Right renal pelvis (tissue), 4 donors: ENCODE measurements at regions not wholly inside any gene's neighbourhood (a gene's known extent, or its start where the extent isn't known, plus 50 kb on each side); places are given as distances from the start of the nearest gene placed in this dataset.
A peak's percentile ranks its signal among the peaks of the same experiment; 100 is the strongest.
"Not testable (repeated sequence)": the region's sequence is repeated elsewhere in the genome, so short reads cannot be mapped to it uniquely, and the experiment has no call there.

Source experiments
- DNase-seq, 4 donors: peaks; one replicate each; pipeline ENCODE4 v3.0.0-alpha.2; 2013; ENCODE audit warnings: low read depth in 4 of 4, low spot score in 3 of 4, missing footprints in 1 of 4

DNA sequence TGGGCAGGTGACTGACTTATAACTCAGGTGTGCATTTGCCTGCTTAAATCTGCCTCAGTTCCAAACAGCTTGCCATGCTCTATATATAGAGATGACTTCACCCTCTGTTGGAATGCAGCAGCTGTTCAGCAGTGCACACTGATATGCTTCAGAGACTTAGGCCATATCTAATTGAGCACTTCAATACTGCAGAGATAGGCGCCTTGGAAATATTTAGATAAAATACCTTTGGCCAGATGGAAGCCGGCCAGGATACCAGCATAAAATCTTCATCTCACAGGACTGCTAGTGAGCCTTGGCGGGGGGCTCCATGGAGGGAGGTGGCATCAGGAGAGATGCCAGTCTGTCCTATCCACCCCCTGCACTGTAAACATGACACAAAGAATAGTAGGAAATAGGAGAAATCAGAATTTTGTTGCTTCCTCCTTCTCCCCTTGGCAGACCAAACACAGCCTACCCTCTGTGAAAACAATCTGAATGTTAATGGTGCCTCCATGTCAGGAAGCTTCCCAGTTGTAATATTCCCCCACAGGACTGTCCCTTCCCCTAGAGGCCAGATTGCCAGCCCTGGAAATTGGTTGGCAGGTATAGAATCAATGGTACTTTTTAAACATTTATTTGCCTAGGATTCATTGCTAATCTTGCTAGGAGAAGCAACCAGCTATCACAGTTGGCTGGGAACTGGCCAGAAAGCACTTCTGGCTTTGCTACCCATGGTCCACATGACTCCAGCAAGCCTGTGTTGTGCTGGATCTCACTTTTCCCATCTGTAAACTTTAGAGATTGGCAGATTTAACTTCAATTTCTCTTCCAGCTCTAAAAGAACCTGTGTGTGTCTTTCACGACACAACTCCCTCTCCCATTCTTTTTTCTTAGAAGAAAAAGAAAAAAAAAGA lies 215.5 kb upstream of the KCNMB2 start:
- DNase-seq, result peak; percentile 20 to 67 (median 53)

DNA sequence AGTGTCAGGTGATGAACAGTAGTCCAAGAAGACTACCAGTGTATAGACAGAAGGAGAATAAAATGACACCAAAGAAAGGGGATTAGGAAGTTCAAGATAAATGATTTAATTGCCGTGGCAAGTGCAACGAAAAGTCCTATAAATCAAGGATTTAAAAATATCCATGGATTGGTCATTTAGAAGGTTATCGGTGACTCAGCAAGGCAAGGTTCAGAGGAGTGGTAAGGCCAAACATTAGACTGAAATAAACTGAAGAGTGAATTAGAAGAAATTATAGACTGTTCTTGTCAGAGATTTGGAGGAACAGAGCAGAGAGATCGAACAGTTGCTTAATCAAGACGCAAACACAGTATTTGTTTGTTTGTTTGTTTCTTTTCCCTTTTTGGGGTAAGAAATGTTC lies 211.9 kb upstream of the KCNMB2 start:
- DNase-seq, result no peak

DNA sequence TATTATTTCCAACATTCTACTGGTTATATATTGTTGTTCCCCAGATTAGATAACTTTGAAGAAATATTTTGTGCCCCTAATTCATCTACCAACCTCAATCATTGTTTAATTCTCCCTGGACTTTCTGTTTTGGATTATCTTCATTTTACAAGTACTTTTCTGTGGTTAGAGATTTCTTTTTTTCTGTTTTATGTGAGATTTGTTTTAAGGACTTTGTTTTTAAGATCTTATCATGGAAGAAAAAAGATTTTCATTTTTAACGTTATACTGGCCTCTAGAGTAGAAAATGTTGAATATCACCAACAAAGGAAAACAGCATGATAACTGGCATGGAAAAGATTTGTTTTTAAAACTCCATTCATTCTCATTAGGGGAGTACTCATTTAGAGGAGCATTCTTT lies 210.9 kb upstream of the KCNMB2 start:
- DNase-seq, result no peak

DNA sequence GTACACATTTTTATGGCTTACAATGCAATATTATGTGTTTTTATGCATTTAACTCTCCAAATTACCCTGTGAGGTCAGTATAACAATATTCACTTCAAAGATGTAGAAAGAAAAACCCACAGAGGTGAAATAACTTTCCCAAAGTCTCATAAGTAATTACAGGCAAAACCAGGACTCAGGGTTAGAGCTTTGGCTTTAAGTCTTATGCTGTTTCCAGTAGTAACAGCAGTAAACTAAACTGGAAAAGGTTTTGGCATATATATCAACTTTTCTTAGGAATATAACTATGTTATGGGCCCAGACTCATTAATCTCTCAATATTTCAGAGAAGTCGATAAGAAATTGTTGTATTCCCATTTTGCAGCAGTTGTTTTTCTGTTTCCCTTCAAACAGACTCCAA lies 206.3 kb upstream of the KCNMB2 start:
- no peak for DNase-seq

DNA sequence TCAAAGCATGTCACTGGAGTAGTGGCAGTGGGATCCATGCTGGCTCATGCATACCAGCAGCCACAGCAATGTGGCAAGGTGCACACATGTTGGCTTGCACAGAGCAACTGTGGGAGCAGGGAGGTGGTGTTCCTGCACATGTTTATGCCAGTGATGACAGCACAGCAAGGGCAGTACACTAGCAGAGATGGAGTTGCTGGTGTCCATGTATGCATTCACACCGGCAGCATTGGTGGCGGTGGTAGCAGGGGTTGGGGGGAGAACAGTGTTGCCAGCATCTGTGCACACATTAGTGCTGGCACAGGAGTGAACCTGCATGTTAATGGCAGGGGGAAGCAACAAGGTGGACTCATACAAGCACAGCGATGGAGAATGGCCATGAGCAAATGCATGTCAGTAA lies 202.0 kb upstream of the KCNMB2 start:
- no peak for DNase-seq

DNA sequence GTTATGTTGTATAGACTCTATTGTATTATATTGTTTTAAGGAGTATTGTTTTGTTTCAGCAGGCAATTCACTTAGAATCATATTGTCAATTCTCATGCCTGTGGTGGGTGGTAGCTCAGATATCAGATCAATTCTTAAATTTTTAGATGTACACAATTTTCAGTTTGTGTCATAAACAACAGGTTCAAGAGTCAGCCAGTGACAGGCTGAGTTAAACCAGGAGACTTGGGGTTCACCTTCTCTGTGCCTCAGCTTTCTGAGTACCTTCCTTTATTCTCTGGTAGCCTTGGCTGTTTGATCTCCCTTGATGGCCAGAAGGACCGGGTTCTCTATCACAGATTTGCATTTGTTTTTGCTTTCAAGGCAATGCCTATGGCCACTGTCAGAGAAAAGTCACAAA lies 199.9 kb upstream of the KCNMB2 start:
- no peak for DNase-seq

DNA sequence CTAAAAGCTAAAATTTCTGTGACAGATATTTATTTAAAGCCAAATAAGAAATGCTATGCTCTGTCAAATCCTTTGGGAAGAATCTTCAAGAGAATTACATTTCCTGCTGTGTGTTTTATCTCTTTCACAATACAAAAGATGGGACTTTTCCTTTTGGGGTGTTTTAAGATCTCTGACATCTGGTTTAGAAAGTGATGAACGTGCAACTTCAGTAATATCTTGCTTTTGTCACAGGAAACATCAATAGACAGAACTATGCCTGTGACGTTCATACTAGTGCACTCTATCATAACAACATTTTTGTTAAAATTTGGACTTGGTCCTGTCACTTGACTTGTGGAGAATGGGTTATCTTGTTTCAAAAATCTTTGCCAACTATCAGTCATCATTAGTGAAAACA lies 195.7 kb upstream of the KCNMB2 start:
- DNase-seq, result no peak

DNA sequence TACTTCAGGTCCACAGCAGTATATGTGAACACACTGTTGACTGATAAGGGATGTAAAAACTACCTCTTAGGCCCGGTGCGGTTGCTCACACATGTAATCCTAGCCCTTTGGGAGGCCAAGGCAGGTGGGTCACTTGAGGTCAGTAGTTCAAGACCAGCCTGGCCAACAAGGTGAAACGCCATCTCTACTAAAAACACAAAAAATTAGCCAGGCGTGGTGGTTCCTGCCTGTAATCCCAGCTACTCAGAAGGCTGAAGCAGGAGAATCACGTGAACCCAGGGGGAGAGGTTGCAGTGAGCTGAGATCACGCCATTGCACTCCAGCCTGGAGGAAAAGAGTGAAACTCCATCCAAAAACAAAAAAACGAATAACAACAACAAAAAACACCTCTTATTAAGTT lies 194.6 kb upstream of the KCNMB2 start:
- no peak for DNase-seq

DNA sequence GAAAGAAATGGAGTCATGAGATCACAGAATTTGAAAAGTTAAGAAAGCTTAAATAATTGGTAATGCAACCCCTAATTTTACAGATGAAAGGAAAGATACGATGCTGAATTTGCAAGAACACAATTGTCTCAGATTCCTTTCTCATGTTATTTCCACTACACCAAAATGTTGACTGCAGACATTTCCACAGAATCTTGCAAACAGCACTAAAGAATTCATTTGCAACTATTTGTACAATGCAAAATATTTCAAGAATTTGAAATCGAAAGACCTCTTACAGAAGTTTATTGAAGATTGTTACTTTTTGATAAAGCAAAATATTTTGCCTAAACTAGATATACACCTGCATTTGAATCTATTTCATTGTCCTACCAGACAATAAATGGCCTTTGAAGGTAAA lies 194.1 kb upstream of the KCNMB2 start:
- DNase-seq, result no peak

DNA sequence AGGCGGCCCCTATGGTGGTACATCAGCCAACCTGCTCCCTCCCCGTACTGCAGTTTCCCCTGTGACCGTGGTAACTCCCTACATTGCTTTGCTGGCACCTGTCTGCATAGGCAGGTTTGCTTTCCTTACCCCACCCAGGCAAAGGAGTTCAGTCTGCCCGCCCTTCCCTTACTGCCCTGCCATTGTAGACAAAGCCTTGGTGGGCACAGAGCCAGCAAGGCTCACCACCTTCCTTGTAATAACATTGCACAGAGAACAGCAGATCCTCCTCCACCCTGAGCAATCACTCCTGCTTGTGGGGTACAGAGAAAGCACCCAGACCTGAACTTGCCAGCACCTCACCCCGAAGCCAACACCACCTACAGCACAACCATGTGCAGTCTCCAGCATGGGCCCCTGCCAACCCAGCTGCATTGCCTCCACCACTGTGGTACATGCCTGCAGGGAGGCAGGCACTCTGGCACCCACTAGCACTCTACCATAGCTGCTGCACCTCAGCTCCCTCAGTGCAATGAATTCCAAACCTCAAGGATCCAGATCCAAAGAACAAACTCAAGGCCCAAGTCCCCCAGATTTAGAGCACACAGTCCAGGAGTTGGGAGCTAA lies 192.7 kb upstream of the KCNMB2 start:
- no peak for DNase-seq

DNA sequence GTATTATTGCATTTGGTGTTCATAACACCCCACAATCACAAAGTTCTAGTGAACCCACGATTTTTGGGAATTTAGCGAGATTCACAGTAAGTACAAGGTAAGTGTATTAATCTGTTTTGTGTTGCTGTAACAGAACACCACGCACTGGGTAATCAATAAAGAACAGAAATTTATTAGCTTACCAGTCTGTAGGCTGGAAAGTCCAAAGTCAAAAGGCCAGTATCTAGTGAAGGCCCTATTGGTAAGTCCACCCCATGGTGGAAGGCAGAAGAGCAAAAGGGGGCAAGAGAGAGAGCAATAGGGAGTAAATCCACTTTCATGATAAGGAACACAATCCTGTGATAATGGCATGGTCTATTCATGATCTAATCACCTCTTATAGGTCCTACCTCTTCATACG lies 190.3 kb upstream of the KCNMB2 start:
- DNase-seq, result no peak

DNA sequence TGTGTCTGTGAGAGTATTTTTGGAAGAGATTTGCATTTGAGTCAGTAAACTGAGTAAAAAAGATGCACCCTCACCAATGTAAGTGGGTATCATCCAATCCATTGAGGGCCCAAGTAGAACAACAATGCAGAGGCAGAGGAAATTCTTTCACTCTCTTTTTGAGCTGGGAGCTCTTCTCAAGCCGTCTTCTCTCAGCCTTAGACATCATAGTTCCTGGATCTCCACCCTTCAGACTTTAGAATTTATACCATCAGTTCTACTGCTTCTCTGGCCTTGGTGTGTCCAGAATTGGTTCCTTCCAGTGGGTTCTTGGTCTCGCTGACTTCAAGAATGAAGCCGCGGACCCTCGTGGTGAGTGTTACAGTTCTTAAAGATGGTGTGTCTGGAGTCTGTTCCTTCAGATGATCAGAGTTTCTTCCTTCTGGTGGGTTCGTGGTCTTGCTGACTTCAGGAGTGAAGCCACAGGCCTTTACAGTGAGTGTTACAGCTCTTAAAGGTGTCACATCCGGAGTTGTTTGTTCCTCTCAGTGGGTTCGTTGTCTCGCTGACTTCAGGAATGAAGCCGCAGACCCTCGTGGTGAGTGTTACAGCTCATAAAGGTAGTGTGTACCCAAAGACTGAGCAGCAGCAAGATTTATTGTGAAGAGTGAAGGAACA lies 187.5 kb upstream of the KCNMB2 start:
- DNase-seq, result not testable (repeated sequence)

DNA sequence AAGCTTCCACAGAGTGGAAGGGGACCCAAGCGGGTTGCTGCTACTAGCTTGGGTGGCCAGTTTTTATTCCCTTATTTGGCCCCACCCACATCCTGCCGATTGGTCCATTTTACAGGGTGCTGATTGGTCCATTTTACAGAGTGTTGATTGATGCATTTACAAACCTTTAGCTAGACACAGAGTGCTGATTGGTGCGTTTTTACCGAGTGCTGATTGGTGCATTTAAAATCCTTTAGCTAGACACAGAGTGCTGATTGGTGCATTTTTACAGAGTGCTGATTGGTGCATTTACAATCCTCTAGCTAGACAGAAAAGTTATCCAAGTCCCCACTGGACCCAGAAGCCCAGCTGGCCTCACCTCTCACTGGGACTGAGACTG lies 187.0 kb upstream of the KCNMB2 start:
- DNase-seq, result not testable (repeated sequence)

DNA sequence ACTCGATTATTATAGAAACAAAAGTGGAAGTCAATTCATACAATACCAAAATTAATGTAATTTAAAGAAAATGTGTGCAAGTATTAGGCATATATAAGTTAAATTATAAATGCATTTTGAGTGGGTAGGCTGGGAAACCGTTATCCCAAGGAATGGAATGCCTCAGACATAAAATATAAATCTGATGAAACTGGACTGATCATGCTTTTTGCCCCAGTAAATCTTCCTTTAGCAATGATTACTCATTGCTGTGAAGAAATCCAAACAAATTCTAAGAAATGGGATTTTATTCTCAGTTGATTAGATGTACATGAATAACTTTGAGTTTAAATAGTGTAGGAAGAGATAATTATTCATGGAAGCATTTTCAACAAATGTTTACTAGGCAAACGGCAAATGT lies 185.5 kb upstream of the KCNMB2 start:
- no peak for DNase-seq

DNA sequence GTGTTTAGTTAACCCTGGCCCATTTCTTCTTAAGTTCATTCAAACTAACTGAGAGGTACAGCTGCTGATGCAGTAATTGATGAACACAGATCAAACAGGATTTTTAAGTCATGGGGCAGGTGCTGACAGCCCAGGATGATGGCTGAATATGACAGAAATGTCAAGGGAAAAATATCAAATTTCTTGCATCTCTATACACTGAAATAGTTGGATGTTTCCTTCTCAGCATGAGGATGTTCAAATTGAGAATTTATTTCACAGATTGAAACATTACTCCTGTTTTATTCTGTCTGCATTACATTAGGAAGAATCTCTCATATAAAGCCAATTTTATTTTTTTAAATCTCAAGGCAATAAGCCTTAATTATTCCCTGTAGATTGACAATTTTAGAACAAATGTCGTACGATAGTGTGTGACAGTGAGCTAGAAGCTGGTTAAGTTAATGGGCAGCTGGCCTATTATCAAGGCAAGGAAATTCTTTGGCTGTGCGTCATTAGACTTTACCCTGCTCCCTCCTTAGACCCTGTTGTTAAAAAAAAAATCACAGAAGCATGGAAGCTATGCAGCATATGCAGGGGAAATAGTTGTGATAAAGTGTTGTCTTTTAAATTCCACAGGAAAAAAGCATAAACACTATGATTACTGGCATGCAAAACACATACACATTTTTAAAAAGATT lies 183.8 kb upstream of the KCNMB2 start:
- peak in 1 of 4 donors; percentile 24 for DNase-seq

DNA sequence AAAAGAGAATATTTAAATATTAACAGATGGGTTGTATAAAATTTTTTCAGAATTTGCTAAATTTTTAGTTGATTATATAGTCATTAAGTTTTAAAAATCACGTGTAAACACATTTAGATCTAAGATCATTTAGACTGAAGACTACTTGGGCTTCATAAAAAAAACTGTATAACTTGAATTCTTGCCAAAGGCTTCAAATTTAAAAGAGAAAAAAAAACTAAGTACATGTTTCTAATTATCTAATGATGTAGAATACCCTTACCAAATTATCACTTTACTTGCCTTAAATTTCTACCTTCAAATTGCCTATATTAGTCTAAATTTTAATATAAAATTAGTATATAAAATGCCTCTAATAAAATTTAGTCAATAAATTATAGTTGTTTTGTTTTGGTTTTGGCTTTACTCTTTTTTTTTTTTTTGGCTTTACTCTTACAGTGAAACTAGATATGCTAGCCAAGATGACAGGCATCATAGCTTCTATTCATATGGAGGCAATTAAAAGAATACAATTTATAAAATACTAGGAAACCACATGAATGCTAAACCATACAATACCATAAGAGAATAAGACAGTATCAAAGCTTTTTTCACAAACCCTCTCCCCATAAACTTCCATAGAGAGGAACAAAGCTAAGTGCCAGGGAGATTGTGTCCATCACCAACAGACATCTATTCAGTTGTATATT lies 183.1 kb upstream of the KCNMB2 start:
- DNase-seq, result no peak

DNA sequence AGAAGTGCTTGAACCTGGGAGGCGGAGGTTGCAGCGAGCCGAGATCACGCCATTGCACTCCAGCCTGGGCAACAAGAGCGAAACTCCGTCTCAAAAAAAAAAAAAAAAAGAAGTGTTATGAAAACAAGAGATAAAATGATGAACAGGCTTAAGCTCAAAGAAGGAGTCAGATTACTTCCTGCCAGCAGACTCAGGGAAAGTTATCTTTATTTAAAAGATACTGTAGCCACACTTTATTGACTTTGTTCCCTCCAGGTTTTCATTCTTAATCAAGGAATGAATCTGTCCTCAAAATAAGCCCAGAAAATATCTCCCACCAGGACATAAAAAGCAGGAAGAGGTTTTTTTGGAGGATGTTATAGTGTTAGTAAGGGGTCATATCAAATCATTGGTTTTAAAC lies 176.5 kb upstream of the KCNMB2 start:
- DNase-seq, result no peak

DNA sequence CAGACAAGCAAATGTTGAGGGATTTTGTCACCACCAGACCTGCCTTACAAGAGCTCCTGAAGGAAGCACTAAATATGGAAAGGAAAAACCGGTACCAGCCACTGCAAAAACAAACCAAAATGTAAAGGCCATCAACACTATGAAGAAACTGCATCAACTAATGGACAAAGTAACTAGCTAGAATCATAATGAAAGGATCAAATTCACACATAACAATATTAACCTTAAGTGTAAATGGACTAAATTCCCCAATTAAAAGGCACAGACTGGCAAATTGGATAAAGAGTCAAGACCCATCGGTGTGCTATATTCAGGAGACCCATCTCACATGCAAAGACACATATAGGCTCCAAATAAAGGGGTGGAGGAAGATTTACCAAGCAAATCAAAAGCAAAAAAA lies 173.2 kb upstream of the KCNMB2 start:
- DNase-seq, result not testable (repeated sequence)

DNA sequence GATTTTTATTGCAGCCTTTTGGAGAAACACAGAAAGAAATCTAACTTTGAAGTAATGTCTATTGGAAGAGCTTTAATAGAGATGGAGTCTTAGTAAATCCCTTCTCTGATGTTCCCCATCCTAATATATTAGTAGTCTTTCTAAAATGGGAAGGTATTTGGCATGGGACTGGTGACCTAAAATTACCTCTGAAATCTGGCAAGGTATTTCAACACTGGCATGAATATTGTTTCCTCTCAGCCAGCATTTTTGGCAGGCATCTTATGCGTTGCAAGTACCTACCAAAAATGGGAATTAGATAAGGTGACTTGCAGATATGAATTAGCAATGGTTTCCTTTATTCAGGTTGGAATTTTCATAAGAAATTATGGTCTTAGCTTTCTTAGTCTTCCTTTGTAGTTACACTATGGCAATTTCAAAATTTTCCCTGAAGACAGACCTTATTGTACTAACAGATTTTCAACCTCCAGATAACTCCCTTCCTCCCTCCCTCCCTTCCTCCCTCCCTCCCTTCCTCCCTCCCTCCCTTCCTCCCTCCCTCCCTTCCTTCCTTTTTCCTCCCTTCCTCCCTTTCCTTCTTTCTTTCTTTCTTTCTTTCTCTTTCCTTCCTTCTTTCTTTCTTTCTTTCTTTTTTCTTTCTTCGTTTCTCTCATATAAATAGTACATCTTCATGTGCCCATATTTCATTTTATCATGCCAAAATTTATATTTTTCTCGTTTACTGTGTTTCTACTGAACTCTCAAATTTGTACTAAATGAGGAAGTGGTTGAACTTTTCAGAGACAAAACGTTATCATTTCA lies 168.2 kb upstream of the KCNMB2 start:
- no peak for DNase-seq

DNA sequence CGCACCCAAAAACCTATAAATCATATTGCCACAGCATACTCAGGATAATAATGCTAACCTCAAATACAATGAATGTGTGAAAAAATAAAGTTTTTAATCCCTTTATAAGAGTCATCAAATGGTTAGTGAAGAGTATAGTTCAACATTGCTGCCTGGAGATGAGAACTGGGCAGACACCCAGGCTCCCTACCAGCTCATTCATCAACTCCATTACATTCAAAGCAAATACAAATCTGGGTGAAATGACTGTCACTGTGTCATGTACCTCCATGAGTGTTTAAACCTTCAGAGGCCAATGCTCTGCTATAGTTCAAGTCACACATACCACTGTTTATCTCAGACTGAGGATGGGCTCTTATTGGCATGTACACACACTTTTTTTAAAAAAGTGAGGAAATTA lies 167.2 kb upstream of the KCNMB2 start:
- DNase-seq, result no peak
